NCI-H345 (cell line): ENCODE measurements at regions not wholly inside any gene's neighbourhood (a gene's known extent, or its start where the extent isn't known, plus 50 kb on each side); places are given as distances from the start of the nearest gene placed in this dataset.
"Not testable (repeated sequence)": the region's sequence is repeated elsewhere in the genome, so short reads cannot be mapped to it uniquely, and the experiment has no call there.

Experiments used
- DNase-seq: peaks from one replicate; lab custom pipeline; 2025; lab: John Stamatoyannopoulos, UW

- DNase-seq, result no peak
Observed at GRCh38 chr5:173495225-173495904, 121.1 kb downstream of the BOD1 start.

GRCh38 chr5:173494446-173494845 is 122.0 kb downstream of the BOD1 start:
- DNase-seq, result no peak

GRCh38 chr5:173493846-173494245 is 122.6 kb downstream of the BOD1 start:
- DNase-seq, result no peak

GRCh38 chr5:173493040-173493439 is 123.4 kb downstream of the BOD1 start:
- no peak for DNase-seq

GRCh38 chr5:173490681-173491080 is 125.8 kb downstream of the BOD1 start:
- DNase-seq, result no peak

- DNase-seq, result no peak
Observed at GRCh38 chr5:173488144-173488543, 128.3 kb downstream of the BOD1 start.

- no peak for DNase-seq
Observed at GRCh38 chr5:173487300-173487699, 129.2 kb downstream of the BOD1 start.

- DNase-seq, result no peak
Observed at GRCh38 chr5:173486355-173487225, 129.9 kb downstream of the BOD1 start.

GRCh38 chr5:173484569-173484968 is 131.9 kb downstream of the BOD1 start:
- DNase-seq, result no peak

- DNase-seq, result not testable (repeated sequence)
Observed at GRCh38 chr5:173483599-173483998, 132.9 kb downstream of the BOD1 start.

- DNase-seq, result no peak
Observed at GRCh38 chr5:173483160-173483559, 133.3 kb downstream of the BOD1 start.

GRCh38 chr5:173481821-173482220 is 134.6 kb downstream of the BOD1 start:
- DNase-seq, result no peak

GRCh38 chr5:173480896-173481295 is 135.6 kb downstream of the BOD1 start:
- DNase-seq, result no peak

GRCh38 chr5:173479711-173480110 is 136.7 kb downstream of the BOD1 start:
- DNase-seq, result no peak

- no peak for DNase-seq
Observed at GRCh38 chr5:173477345-173478040, 139.0 kb downstream of the BOD1 start.

- no peak for DNase-seq
Observed at GRCh38 chr5:173475780-173476179, 140.7 kb downstream of the BOD1 start.

- peak; percentile 36 for DNase-seq
Observed at GRCh38 chr5:173474881-173475287, 141.6 kb downstream of the BOD1 start.

GRCh38 chr5:173473288-173473687 is 143.2 kb downstream of the BOD1 start:
- no peak for DNase-seq

- no peak for DNase-seq
Observed at GRCh38 chr5:173472784-173473278, 143.6 kb downstream of the BOD1 start.

GRCh38 chr5:173472164-173472563 is 143.9 kb upstream of the STC2 start:
- DNase-seq, result peak; percentile 6

GRCh38 chr5:173468821-173469251 is 140.6 kb upstream of the STC2 start:
- no peak for DNase-seq

GRCh38 chr5:173466227-173466626 is 138.0 kb upstream of the STC2 start:
- no peak for DNase-seq
